ENCODE measurements at regions not wholly inside any gene's neighbourhood (a gene's known extent, or its start where the extent isn't known, plus 50 kb on each side); places are given as distances from the start of the nearest gene placed in this dataset.

DNA sequence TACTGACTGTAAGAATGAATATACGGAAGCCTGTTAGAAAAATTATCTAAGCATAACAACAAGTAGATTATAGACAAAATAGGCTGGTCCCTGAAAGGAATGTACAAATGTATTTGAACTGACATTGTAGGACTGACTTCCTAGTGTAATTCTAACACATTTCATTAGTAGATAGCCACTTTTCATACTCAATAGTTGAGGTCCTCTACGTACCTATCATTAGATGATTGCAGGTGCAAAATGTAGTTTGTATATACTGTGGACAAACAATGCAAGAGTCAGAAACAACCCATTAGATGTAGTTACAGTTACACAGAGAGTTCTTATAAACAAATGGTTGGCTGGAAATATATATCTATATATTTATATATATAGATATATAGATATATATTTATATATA, 402.3 kb upstream of the SLITRK6 start:
- no peak overlapping the region for H3K27ac Mint-ChIP-seq (ENCODE audit: unreplicated experiment)
- H3K36me3 Mint-ChIP-seq (ENCODE audit: low read depth, unreplicated experiment), result no peaks in the 10 kb centered on the region
- TF ChIP-seq, protein P1, sequence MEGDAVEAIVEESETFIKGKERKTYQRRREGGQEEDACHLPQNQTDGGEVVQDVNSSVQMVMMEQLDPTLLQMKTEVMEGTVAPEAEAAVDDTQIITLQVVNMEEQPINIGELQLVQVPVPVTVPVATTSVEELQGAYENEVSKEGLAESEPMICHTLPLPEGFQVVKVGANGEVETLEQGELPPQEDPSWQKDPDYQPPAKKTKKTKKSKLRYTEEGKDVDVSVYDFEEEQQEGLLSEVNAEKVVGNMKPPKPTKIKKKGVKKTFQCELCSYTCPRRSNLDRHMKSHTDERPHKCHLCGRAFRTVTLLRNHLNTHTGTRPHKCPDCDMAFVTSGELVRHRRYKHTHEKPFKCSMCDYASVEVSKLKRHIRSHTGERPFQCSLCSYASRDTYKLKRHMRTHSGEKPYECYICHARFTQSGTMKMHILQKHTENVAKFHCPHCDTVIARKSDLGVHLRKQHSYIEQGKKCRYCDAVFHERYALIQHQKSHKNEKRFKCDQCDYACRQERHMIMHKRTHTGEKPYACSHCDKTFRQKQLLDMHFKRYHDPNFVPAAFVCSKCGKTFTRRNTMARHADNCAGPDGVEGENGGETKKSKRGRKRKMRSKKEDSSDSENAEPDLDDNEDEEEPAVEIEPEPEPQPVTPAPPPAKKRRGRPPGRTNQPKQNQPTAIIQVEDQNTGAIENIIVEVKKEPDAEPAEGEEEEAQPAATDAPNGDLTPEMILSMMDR (IDR thresholded peaks at IDR 0.05; ENCODE audit: unreplicated experiment), result no peak
- no peaks in the 10 kb centered on the region for H3K9me3 Mint-ChIP-seq (ENCODE audit: unreplicated experiment)
- H3K4me1 Mint-ChIP-seq (ENCODE audit: unreplicated experiment), result no peaks in the 10 kb centered on the region
- H3K27me3 Mint-ChIP-seq (ENCODE audit: unreplicated experiment), result no peaks in the 10 kb centered on the region
- no peak for DNase-seq (ENCODE audit: low spot score)
- no peak overlapping the region for H3K4me3 Mint-ChIP-seq (ENCODE audit: unreplicated experiment)

DNA sequence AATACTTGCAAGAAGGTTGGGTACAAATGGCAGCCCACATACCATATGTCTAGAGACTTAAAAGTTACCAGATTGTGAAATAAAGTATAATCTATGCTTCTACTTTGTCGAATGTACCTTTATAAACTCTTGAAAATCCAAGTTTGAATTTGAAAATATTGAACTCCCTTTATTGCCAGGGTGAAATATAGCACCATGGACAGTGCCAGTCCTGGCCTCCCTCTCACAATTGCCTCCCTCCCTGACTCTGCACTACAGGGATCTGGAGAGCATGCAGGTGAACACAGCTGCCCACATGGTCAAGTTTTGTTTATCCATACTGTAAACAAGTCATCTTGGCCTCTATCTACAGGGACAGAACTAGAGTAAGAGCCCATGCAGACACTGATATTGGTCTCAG, 394.1 kb upstream of the SLITRK6 start:
- TF ChIP-seq, protein P1 (IDR thresholded peaks at IDR 0.05; ENCODE audit: unreplicated experiment), result no peak
- DNase-seq (ENCODE audit: low spot score), result no peak
- H3K27ac Mint-ChIP-seq (ENCODE audit: unreplicated experiment), result no peak overlapping the region
- no peak overlapping the region for H3K4me3 Mint-ChIP-seq (ENCODE audit: unreplicated experiment)
- no peaks in the 10 kb centered on the region for H3K9me3 Mint-ChIP-seq (ENCODE audit: unreplicated experiment)
- H3K4me1 Mint-ChIP-seq (ENCODE audit: unreplicated experiment), result no peaks in the 10 kb centered on the region
- no peaks in the 10 kb centered on the region for H3K27me3 Mint-ChIP-seq (ENCODE audit: unreplicated experiment)
- no peaks in the 10 kb centered on the region for H3K36me3 Mint-ChIP-seq (ENCODE audit: low read depth, unreplicated experiment)

DNA sequence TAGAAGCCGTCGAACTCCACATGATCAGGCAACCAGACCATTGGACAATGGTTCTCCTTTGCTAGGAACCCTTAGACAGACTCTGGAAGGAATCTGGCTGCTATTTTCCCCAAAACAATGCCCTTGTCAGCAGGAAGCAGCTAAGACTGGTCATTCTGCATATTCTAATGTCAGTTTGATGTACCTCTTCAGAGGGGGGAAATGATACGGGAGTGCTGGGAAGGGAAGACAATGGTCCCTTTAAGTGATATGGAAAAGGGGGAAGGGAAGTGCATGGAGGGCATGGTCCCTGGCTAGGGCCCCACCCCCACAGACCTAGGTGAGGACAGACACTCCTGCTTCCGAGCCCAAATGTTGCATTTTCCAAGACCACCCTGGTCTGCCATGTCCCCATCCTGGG, 389.0 kb upstream of the SLITRK6 start:
- H3K36me3 Mint-ChIP-seq (ENCODE audit: low read depth, unreplicated experiment), result no peaks in the 10 kb centered on the region
- DNase-seq (ENCODE audit: low spot score), result no peak
- no peak overlapping the region for H3K27ac Mint-ChIP-seq (ENCODE audit: unreplicated experiment)
- TF ChIP-seq, protein P1 (IDR thresholded peaks at IDR 0.05; ENCODE audit: unreplicated experiment), result no peak
- no peak overlapping the region for H3K4me3 Mint-ChIP-seq (ENCODE audit: unreplicated experiment)
- no peaks in the 10 kb centered on the region for H3K9me3 Mint-ChIP-seq (ENCODE audit: unreplicated experiment)
- H3K27me3 Mint-ChIP-seq (ENCODE audit: unreplicated experiment), result no peaks in the 10 kb centered on the region
- H3K4me1 Mint-ChIP-seq (ENCODE audit: unreplicated experiment), result no peaks in the 10 kb centered on the region

DNA sequence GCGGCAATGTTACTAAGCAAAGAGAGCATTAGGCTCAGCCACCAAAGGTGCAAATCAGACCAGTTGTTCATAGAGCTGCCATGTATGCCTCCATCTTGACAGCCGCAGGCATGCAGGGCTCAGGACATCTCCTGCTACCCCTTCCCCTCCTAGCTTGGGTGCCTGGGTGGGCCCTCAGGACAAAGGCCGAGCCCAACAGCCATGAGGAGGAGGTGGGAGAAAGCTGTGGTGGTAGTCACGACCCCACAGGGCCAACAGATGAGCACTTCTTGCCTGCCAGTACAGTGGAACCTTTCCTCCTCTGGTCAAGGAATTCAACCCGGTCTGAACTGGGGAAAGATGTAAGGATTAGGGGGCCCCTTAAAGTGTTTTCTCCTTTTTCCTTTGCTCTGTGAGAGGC, 386.4 kb upstream of the SLITRK6 start:
- H3K27me3 Mint-ChIP-seq (ENCODE audit: unreplicated experiment), result no peaks in the 10 kb centered on the region
- no peaks in the 10 kb centered on the region for H3K4me1 Mint-ChIP-seq (ENCODE audit: unreplicated experiment)
- TF ChIP-seq, protein P1 (IDR thresholded peaks at IDR 0.05; ENCODE audit: unreplicated experiment), result no peak
- no peak overlapping the region for H3K4me3 Mint-ChIP-seq (ENCODE audit: unreplicated experiment)
- no peak for DNase-seq (ENCODE audit: low spot score)
- H3K9me3 Mint-ChIP-seq (ENCODE audit: unreplicated experiment), result no peaks in the 10 kb centered on the region
- no peak overlapping the region for H3K27ac Mint-ChIP-seq (ENCODE audit: unreplicated experiment)
- H3K36me3 Mint-ChIP-seq (ENCODE audit: low read depth, unreplicated experiment), result no peaks in the 10 kb centered on the region

DNA sequence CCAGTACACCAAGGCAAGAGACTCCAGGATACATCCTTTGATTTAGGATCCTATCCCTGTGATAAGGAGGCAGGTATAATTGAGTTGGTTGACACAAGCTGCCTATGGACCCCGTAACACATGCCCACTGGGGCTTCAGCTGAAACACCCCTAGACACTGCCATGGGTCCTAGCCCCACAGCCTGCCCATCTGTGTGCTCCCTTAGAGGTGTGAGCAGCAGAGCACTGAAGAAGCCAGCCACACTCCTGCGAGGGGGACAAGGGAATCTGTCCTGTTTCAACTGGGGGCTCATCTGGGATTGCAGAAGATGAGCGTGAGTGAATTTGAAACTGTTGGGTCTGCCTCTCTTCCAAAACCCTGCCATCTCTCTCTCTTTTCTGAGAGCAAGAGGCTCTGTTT, 385.9 kb upstream of the SLITRK6 start:
- no peaks in the 10 kb centered on the region for H3K27me3 Mint-ChIP-seq (ENCODE audit: unreplicated experiment)
- no peak overlapping the region for H3K4me3 Mint-ChIP-seq (ENCODE audit: unreplicated experiment)
- DNase-seq (ENCODE audit: low spot score), result no peak
- TF ChIP-seq, protein P1 (IDR thresholded peaks at IDR 0.05; ENCODE audit: unreplicated experiment), result no peak
- no peaks in the 10 kb centered on the region for H3K4me1 Mint-ChIP-seq (ENCODE audit: unreplicated experiment)
- H3K9me3 Mint-ChIP-seq (ENCODE audit: unreplicated experiment), result no peaks in the 10 kb centered on the region
- no peak overlapping the region for H3K27ac Mint-ChIP-seq (ENCODE audit: unreplicated experiment)
- H3K36me3 Mint-ChIP-seq (ENCODE audit: low read depth, unreplicated experiment), result no peaks in the 10 kb centered on the region
